ENCODE measurements at regions not wholly inside any gene's neighbourhood (a gene's known extent, or its start where the extent isn't known, plus 50 kb on each side); places are given as distances from the start of the nearest gene placed in this dataset.

- no peak for TF ChIP-seq GATA3 (IDR thresholded peaks at IDR 0.05; ENCODE audit: low read depth, low read length)
- no peak for TF ChIP-seq GATA2 (IDR thresholded peaks at IDR 0.05; ENCODE audit: low read depth, low read length)
Measured at GRCh38 chr4:31455612-31456011, 735.4 kb downstream of the PCDH7 start.

Data from SH-SY5Y (cell line).